ENCODE measurements at regions not wholly inside any gene's neighbourhood (a gene's known extent, or its start where the extent isn't known, plus 50 kb on each side); places are given as distances from the start of the nearest gene placed in this dataset.

DNA sequence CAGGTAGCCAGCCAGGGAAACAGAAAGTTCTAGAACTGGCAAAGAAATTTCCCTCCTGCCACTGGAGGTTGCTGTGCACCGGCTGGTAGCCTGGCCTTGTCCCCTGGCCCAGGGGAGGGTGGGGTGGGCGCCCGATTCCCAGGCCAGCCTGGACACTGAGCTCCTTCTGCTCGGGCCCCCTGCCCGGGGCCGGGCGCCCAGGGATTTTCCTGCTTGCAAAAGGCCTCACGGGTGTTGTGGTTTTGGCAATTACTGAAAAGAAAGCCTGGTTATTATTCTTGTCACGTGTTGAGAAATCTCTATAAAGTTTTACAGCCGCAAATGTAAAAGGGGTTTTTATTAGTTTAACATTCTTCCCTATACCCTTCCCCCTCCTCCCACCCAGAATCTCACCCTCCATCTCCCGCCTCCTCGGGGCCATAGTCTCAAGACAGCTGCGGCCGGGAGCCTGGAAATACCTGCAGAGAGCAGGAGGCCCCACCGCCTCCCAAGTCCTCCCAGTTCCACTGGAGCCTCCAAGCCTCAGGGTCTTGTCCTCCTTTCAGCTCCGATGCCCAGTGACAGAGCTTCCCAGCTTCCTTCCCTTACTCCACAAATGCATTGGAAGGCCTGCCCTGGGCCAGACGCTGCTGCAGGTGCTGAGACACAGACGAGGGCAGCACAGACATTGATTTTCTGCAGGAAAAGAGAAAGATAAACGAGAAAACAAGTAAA lies 1515.6 kb downstream of the TBC1D22A start:
- Histone ChIP-seq H3K27ac (ENCODE audit: poor library complexity, severe bottlenecking) (no peak overlapping the region), H3K4me1 (ENCODE audit: insufficient read depth, poor library complexity, severe bottlenecking) (no peaks in the 10 kb centered on the region), H3K36me3 (ENCODE audit: low read depth) (no peaks in the 10 kb centered on the region), H3K27me3 (ENCODE audit: insufficient read depth, poor library complexity, severe bottlenecking) (peaks cover 7% of the 10 kb centered on the region), H3K9me3 (ENCODE audit: severe bottlenecking) (no peaks in the 10 kb centered on the region), H3K4me3 (ENCODE audit: severe bottlenecking) (no peak overlapping the region)
- TF ChIP-seq, protein P1, sequence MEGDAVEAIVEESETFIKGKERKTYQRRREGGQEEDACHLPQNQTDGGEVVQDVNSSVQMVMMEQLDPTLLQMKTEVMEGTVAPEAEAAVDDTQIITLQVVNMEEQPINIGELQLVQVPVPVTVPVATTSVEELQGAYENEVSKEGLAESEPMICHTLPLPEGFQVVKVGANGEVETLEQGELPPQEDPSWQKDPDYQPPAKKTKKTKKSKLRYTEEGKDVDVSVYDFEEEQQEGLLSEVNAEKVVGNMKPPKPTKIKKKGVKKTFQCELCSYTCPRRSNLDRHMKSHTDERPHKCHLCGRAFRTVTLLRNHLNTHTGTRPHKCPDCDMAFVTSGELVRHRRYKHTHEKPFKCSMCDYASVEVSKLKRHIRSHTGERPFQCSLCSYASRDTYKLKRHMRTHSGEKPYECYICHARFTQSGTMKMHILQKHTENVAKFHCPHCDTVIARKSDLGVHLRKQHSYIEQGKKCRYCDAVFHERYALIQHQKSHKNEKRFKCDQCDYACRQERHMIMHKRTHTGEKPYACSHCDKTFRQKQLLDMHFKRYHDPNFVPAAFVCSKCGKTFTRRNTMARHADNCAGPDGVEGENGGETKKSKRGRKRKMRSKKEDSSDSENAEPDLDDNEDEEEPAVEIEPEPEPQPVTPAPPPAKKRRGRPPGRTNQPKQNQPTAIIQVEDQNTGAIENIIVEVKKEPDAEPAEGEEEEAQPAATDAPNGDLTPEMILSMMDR (IDR thresholded peaks at IDR 0.05; ENCODE audit: poor library complexity, severe bottlenecking) = no peak
- DNase-seq (ENCODE audit: low spot score) (no peak), ATAC-seq (ENCODE audit: low read depth) (no peak)

DNA sequence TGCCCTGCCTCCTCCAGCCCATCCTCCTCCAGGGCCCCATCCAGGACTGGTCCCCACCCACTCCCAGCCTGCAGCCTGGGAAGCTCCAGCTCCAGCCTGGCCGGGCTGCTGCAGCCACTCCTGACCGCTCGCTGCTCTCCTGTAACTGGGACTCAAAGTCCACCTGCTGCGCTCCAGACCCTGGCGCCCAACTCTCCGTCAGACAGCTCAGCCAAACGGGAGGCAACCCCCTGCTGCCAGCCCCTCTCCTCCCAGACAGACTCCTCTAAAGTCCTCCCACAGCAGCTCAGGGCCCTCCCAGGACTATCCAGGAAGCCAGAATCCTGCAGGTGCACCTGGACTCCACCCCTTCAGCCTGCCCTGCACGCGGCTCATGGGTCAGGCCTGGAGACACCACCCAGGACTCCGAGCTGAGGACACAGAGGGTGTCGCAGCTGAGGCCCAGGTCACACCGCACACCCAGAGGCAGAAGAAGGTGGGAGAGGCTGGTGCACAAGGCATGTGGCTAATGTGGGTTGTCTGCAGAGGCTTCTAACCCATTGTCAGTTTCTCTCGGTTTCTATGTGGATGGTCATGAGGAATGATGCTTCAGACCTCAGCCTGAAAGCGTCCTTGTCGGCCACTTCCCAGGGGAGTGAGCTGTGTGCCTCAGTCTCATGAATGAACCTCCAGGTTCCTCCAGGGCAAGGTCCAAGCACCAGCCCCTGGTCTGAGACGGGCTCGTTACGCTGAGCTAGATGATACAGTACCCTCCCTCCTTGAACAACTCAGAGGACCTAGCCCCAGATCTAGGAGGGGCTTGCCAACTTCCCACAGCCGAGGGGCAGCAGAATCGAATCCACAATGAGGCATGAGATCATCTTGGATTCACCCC lies 1514.8 kb downstream of the TBC1D22A start:
- Histone ChIP-seq H3K27ac (ENCODE audit: poor library complexity, severe bottlenecking) (no peak overlapping the region), H3K36me3 (ENCODE audit: low read depth) (no peaks in the 10 kb centered on the region), H3K4me3 (ENCODE audit: severe bottlenecking) (no peak overlapping the region), H3K9me3 (ENCODE audit: severe bottlenecking) (no peaks in the 10 kb centered on the region), H3K27me3 (ENCODE audit: insufficient read depth, poor library complexity, severe bottlenecking) (peaks cover 7% of the 10 kb centered on the region), H3K4me1 (ENCODE audit: insufficient read depth, poor library complexity, severe bottlenecking) (no peaks in the 10 kb centered on the region)
- ATAC-seq (ENCODE audit: low read depth) = no peak
- TF ChIP-seq, protein P1 (IDR thresholded peaks at IDR 0.05; ENCODE audit: poor library complexity, severe bottlenecking) = no peak
- no peak for DNase-seq (ENCODE audit: low spot score)

DNA sequence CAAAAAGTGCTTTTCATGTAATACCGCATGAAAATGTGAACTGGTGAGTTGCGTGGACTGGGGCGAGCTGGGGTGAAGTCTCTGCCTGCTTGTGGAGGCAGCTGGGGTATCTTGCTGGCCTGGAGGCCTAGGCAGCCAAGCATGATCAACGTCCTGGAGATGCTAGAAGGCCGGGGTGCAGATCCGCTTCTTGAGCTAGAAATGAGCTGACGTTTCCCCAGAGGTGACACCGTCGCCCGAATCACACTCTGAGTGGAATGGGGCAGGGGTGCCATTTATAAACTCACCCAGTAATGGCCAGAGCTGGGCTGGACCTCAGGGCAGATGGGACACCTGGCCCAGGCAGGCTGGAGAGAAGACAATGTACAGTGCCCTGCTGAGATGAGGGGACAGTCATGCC lies 1513.0 kb downstream of the TBC1D22A start:
- H3K9me3 ChIP-seq (ENCODE audit: severe bottlenecking) = no peaks in the 10 kb centered on the region
- ATAC-seq (ENCODE audit: low read depth) (no peak), DNase-seq (ENCODE audit: low spot score) (no peak)
- H3K36me3 ChIP-seq (ENCODE audit: low read depth) = no peaks in the 10 kb centered on the region
- TF ChIP-seq, protein P1 (IDR thresholded peaks at IDR 0.05; ENCODE audit: poor library complexity, severe bottlenecking) = no peak
- H3K27me3 ChIP-seq (ENCODE audit: insufficient read depth, poor library complexity, severe bottlenecking) = peaks cover 7% of the 10 kb centered on the region
- no peaks in the 10 kb centered on the region for H3K4me1 ChIP-seq (ENCODE audit: insufficient read depth, poor library complexity, severe bottlenecking)
- no peak overlapping the region for H3K4me3 ChIP-seq (ENCODE audit: severe bottlenecking)
- no peak overlapping the region for H3K27ac ChIP-seq (ENCODE audit: poor library complexity, severe bottlenecking)

DNA sequence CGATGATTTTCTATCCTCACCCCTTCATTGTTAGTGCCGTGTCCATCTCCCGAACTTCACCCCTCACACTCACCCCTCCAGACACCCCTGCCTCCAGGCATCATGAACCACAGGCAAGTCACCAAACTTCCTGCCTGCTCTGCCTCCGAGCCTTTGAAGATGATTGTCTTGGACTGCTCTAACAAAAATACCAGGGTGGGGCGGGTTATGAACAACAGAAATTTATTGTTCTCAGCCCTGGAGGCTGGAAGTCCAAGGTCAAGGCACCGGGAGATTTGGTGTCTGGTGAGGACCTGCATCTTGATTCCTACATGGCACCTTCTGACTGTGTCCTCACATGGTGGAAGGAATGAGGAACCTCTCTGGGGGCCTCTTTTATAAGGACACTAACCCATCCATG lies 1508.3 kb downstream of the TBC1D22A start:
- no peak for DNase-seq (ENCODE audit: low spot score)
- H3K27me3 ChIP-seq (ENCODE audit: insufficient read depth, poor library complexity, severe bottlenecking) = peaks cover 3% of the 10 kb centered on the region
- H3K36me3 ChIP-seq (ENCODE audit: low read depth) = no peaks in the 10 kb centered on the region
- TF ChIP-seq, protein P1 (IDR thresholded peaks at IDR 0.05; ENCODE audit: poor library complexity, severe bottlenecking) = no peak
- no peak overlapping the region for H3K4me3 ChIP-seq (ENCODE audit: severe bottlenecking)
- H3K4me1 ChIP-seq (ENCODE audit: insufficient read depth, poor library complexity, severe bottlenecking) = no peaks in the 10 kb centered on the region
- H3K9me3 ChIP-seq (ENCODE audit: severe bottlenecking) = no peaks in the 10 kb centered on the region
- ATAC-seq (ENCODE audit: low read depth) = no peak
- H3K27ac ChIP-seq (ENCODE audit: poor library complexity, severe bottlenecking) = no peak overlapping the region
